ENCODE measurements at regions not wholly inside any gene's neighbourhood (a gene's known extent, or its start where the extent isn't known, plus 50 kb on each side); places are given as distances from the start of the nearest gene placed in this dataset.

DNA sequence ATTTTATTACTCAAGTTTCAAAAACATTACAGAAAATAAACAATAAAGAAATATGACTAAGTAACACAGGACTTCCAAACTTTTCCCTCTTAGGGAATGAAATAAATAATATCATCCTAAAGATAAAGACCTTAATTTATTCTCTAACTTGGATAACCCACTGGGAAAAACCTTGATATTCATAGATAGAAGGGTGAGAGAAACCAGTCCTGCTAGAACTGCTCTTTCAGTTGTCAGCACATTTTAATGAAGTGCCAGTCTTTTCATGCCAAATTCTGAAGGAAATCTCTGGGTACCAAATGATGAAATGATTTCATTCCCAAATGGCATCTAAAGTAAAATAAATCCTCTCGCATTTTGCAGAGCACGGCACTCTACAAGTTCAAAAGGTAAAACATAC lies 114.5 kb upstream of the SMIM30 start:
- H3K36me3 ChIP-seq (ENCODE audit: insufficient read depth, low read length): no peaks in the 10 kb centered on the region
- no peaks in the 10 kb centered on the region for H3K79me2 ChIP-seq (replicated peaks; ENCODE audit: insufficient read depth, low read length)
- no peak overlapping the region for H3K4me2 ChIP-seq (ENCODE audit: low read length)
- H3K4me3 ChIP-seq (ENCODE audit: low read length): no peak overlapping the region
- TF ChIP-seq RAD21 (conservative IDR thresholded peaks at IDR 0.05): no peak
- no peak for TF ChIP-seq MXI1 (conservative IDR thresholded peaks at IDR 0.05; ENCODE audit: poor library complexity, severe bottlenecking)
- TF ChIP-seq SMC3 (conservative IDR thresholded peaks at IDR 0.05; ENCODE audit: poor library complexity): no peak
- TF ChIP-seq POLR2AphosphoS5 (IDR thresholded peaks at IDR 0.05): no peak
- TF ChIP-seq, protein P1, sequence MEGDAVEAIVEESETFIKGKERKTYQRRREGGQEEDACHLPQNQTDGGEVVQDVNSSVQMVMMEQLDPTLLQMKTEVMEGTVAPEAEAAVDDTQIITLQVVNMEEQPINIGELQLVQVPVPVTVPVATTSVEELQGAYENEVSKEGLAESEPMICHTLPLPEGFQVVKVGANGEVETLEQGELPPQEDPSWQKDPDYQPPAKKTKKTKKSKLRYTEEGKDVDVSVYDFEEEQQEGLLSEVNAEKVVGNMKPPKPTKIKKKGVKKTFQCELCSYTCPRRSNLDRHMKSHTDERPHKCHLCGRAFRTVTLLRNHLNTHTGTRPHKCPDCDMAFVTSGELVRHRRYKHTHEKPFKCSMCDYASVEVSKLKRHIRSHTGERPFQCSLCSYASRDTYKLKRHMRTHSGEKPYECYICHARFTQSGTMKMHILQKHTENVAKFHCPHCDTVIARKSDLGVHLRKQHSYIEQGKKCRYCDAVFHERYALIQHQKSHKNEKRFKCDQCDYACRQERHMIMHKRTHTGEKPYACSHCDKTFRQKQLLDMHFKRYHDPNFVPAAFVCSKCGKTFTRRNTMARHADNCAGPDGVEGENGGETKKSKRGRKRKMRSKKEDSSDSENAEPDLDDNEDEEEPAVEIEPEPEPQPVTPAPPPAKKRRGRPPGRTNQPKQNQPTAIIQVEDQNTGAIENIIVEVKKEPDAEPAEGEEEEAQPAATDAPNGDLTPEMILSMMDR (IDR thresholded peaks at IDR 0.05; ENCODE audit: poor library complexity, severe bottlenecking): no peak
- TF ChIP-seq EZH2 (IDR thresholded peaks at IDR 0.05; ENCODE audit: borderline replicate concordance, insufficient read depth, low read length, poor library complexity, severe bottlenecking): no peak
- TF ChIP-seq TAF1 (IDR thresholded peaks at IDR 0.05; ENCODE audit: low read depth): no peak
- TF ChIP-seq EP300 (conservative IDR thresholded peaks at IDR 0.05; ENCODE audit: poor library complexity, severe bottlenecking): no peak
- TF ChIP-seq REST (IDR thresholded peaks at IDR 0.05; ENCODE audit: borderline replicate concordance): no peak
- no peaks in the 10 kb centered on the region for H3K27me3 ChIP-seq (ENCODE audit: insufficient read depth, low read depth, low read length)
- H4K20me1 ChIP-seq (ENCODE audit: insufficient read depth): no peaks in the 10 kb centered on the region
- no peaks in the 10 kb centered on the region for H3K9me2 ChIP-seq (ENCODE audit: insufficient read depth, low read length)
- H2AFZ ChIP-seq (ENCODE audit: low read depth, low read length): no peak overlapping the region
- H3K9ac ChIP-seq (ENCODE audit: low read length): no peak overlapping the region
- no peaks in the 10 kb centered on the region for H3F3A ChIP-seq (ENCODE audit: insufficient read depth, low read length, poor library complexity, severe bottlenecking)
- H3K27ac ChIP-seq (ENCODE audit: low read length): no peak overlapping the region
- H3K9me3 ChIP-seq (ENCODE audit: low read length): no peaks in the 10 kb centered on the region

DNA sequence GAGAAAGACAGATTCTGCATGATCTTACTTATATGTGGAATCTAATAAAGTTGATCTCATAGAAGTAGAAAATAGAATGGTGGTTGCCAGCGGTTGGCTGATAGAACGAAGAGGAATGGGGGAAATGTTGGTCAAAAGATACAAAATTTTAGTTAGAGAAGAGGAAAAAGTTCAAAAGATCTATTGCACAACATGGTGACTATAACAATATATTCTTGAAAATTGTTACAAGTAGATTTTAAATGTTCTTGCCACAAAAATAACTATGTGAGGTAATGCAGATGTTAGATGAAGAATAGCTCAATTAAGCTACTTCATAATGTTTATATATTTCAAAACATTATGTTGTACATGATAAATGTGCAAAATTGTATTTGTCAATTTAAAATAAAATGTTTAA lies 112.3 kb upstream of the SMIM30 start:
- no peak overlapping the region for H3K4me2 ChIP-seq (ENCODE audit: low read length)
- H4K20me1 ChIP-seq (ENCODE audit: insufficient read depth): no peaks in the 10 kb centered on the region
- no peaks in the 10 kb centered on the region for H3F3A ChIP-seq (ENCODE audit: insufficient read depth, low read length, poor library complexity, severe bottlenecking)
- H3K79me2 ChIP-seq (replicated peaks; ENCODE audit: insufficient read depth, low read length): no peaks in the 10 kb centered on the region
- H3K27me3 ChIP-seq (ENCODE audit: insufficient read depth, low read depth, low read length): no peaks in the 10 kb centered on the region
- H2AFZ ChIP-seq (ENCODE audit: low read depth, low read length): no peak overlapping the region
- H3K27ac ChIP-seq (ENCODE audit: low read length): no peak overlapping the region
- H3K4me3 ChIP-seq (ENCODE audit: low read length): no peak overlapping the region
- no peak for TF ChIP-seq EP300 (conservative IDR thresholded peaks at IDR 0.05; ENCODE audit: poor library complexity, severe bottlenecking)
- no peak for TF ChIP-seq TAF1 (IDR thresholded peaks at IDR 0.05; ENCODE audit: low read depth)
- no peak for TF ChIP-seq EZH2 (IDR thresholded peaks at IDR 0.05; ENCODE audit: borderline replicate concordance, insufficient read depth, low read length, poor library complexity, severe bottlenecking)
- no peak for TF ChIP-seq MXI1 (conservative IDR thresholded peaks at IDR 0.05; ENCODE audit: poor library complexity, severe bottlenecking)
- no peak for TF ChIP-seq RAD21 (conservative IDR thresholded peaks at IDR 0.05)
- TF ChIP-seq, protein P1 (IDR thresholded peaks at IDR 0.05; ENCODE audit: poor library complexity, severe bottlenecking): no peak
- no peak for TF ChIP-seq REST (IDR thresholded peaks at IDR 0.05; ENCODE audit: borderline replicate concordance)
- no peaks in the 10 kb centered on the region for H3K9me2 ChIP-seq (ENCODE audit: insufficient read depth, low read length)
- peaks cover 5% of the 10 kb centered on the region for H3K9me3 ChIP-seq (ENCODE audit: low read length)
- H3K36me3 ChIP-seq (ENCODE audit: insufficient read depth, low read length): no peaks in the 10 kb centered on the region
- no peak overlapping the region for H3K9ac ChIP-seq (ENCODE audit: low read length)
